K562 (cell line): ENCODE measurements at regions not wholly inside any gene's neighbourhood (a gene's known extent, or its start where the extent isn't known, plus 50 kb on each side); places are given as distances from the start of the nearest gene placed in this dataset.

Experiments used
- ATAC-seq: fragments of 200-7000 bp; cut with Tn5 transposase; 3 replicates; pipeline ENCODE4 v1.9.1; 2020; ENCODE audit warnings: moderate library complexity
- BruUV-seq: library from RNA; stranded (reverse); fragments of 400-500 nt; replicated peaks from 2 replicates; lab custom pipeline; 2021; lab: Mats Ljungman, UMichigan
- CTCF ChIA-PET: fragments of 300-600 bp; formaldehyde crosslinking; extraction: SDS; loops from one replicate; lab custom pipeline; 2021; ENCODE audit warnings: low intra/inter-chr PET ratio; lab: Yijun Ruan, JAX
- POLR2A ChIA-PET: fragments of 300-600, 350-650 bp; sonication (Branson Sonifier 250); formaldehyde crosslinking; extraction: SDS; loops from one replicate; lab custom pipeline; 2021; ENCODE audit warnings: antibody characterized with exemption, inconsistent platforms; lab: Yijun Ruan, JAX
- DNase-seq, 4 experiments: peaks; one replicate each; pipeline versions ENCODE4 v3.0.0 to v3.0.0-alpha.2; 2011 to 2018; ENCODE audit warnings: low spot score in 3 of 4, mixed read lengths in 3 of 4; ENCODE audit errors: extremely low read depth in 1 of 4
- FAIRE-seq: peaks from 2 replicates; lab custom pipeline; 2011; peaks lifted over from hg19 to GRCh38; lab: Jason Lieb, UNC
- H2AFZ ChIP-seq: 2 replicates; pipeline ENCODE4 v1.6.0; 2011; ENCODE audit warnings: low read depth, low read length, control low read depth, inconsistent platforms
- H3K27ac ChIP-seq: fragments of 200-600 bp; 3 replicates; pipeline ENCODE4 v1.8.0; 2011; ENCODE audit warnings: low read depth, mild to moderate bottlenecking, control low read depth, inconsistent platforms, low read length, moderate library complexity, mixed read lengths; ENCODE audit errors: extremely low read depth
- H3K27me3 ChIP-seq, 2 experiments: fragments of 300-600 bp in 1 of 2; 2 replicates in 1 of 2; 3 replicates in 1 of 2; pipeline versions ENCODE4 v1.6.0 to v1.8.0; 2011; ENCODE audit warnings: inconsistent platforms in 2 of 2, low read length in 2 of 2, mild to moderate bottlenecking in 1 of 2, mixed read lengths in 1 of 2, moderate library complexity in 1 of 2; ENCODE audit not compliant: control insufficient read depth in 2 of 2, insufficient read depth in 2 of 2
- H3K36me3 ChIP-seq: fragments of 300-600 bp; 3 replicates; pipeline ENCODE4 v1.8.0; 2011; ENCODE audit warnings: mild to moderate bottlenecking, low read length, inconsistent platforms; ENCODE audit not compliant: control insufficient read depth, insufficient read depth
- H3K4me1 ChIP-seq, 2 experiments: fragments of 200-600 bp in 1 of 2; replicated peaks in 1 of 2; 2 replicates in 1 of 2; 3 replicates in 1 of 2; pipeline versions ENCODE4 v1.5.1 to v1.8.0; 2011; ENCODE audit warnings: inconsistent platforms in 2 of 2, low read length in 2 of 2, mild to moderate bottlenecking in 1 of 2, mixed read lengths in 1 of 2, moderate library complexity in 1 of 2; ENCODE audit not compliant: control insufficient read depth in 2 of 2, insufficient read depth in 2 of 2
- H3K4me2 ChIP-seq: 2 replicates; pipeline ENCODE4 v1.6.1; 2011; ENCODE audit warnings: low read length, control low read depth, inconsistent platforms, mixed read lengths; ENCODE audit not compliant: insufficient read depth
- H3K4me3 ChIP-seq: fragments of 200-600 bp; sonication (generic), shearing (Covaris generic); 2 replicates; pipeline ENCODE4 v1.5.1; 2016; ENCODE audit warnings: control low read depth, inconsistent platforms
- H3K79me2 ChIP-seq: fragments of 200-600 bp; 3 replicates; pipeline ENCODE4 v1.8.0; 2011; ENCODE audit warnings: low read length, inconsistent platforms; ENCODE audit not compliant: control insufficient read depth, insufficient read depth
- H3K9ac ChIP-seq, 2 experiments: 2 replicates each; pipeline versions ENCODE4 v1.6.0 to v1.6.1; 2011; ENCODE audit warnings: low read depth in 2 of 2, low read length in 2 of 2, control low read depth in 1 of 2, inconsistent platforms in 1 of 2, mild to moderate bottlenecking in 1 of 2, mixed read lengths in 1 of 2; ENCODE audit not compliant: insufficient read depth in 1 of 2
- H3K9me1 ChIP-seq: one replicate; pipeline ENCODE4 v1.6.0; 2011; ENCODE audit warnings: inconsistent platforms, mild to moderate bottlenecking, low read length, moderate library complexity; ENCODE audit not compliant: control insufficient read depth, insufficient read depth
- H3K9me3 ChIP-seq: replicated peaks from 2 replicates; pipeline ENCODE4 v1.5.1; 2011; ENCODE audit warnings: low read depth, low read length, inconsistent platforms; ENCODE audit not compliant: control insufficient read depth, insufficient read depth
- H4K20me1 ChIP-seq: replicated peaks from 2 replicates; pipeline ENCODE4 v1.6.1; 2011; ENCODE audit warnings: low read length, inconsistent platforms, mixed read lengths; ENCODE audit not compliant: control insufficient read depth, insufficient read depth
- ARHGAP35 ChIP-seq: fragments of 450-650 bp; IDR thresholded peaks from 2 replicates; pipeline ENCODE4 v1.6.1; 2018; ENCODE audit not compliant: partially characterized antibody
- ARID4B ChIP-seq: sonication (generic); formaldehyde crosslinking; IDR thresholded peaks from 2 replicates; pipeline ENCODE4 v1.8.0; 2022; ENCODE audit warnings: mild to moderate bottlenecking, missing genetic modification reagents
- CEBPB ChIP-seq: fragments of 450-650 bp; IDR thresholded peaks from 2 replicates; pipeline ENCODE4 v1.6.1; 2016; ENCODE audit warnings: missing genetic modification characterization, missing compliant biosample characterization
- CHD4 ChIP-seq: fragments of 200-600 bp; sonication (generic); IDR thresholded peaks from 3 replicates; pipeline ENCODE4 v1.6.1; 2012; ENCODE audit warnings: low read depth, mild to moderate bottlenecking, mixed read lengths, low read length, inconsistent platforms; ENCODE audit not compliant: insufficient read depth, insufficient replicate concordance, poor library complexity, severe bottlenecking
- GTF2B ChIP-seq: IDR thresholded peaks from 2 replicates; pipeline ENCODE4 v1.6.1; 2011; ENCODE audit not compliant: insufficient read length; ENCODE audit errors: extremely low read depth
- LEF1 ChIP-seq: fragments of 450-650 bp; IDR thresholded peaks from 2 replicates; pipeline ENCODE4 v1.6.1; 2016; ENCODE audit warnings: mild to moderate bottlenecking
- MAFK ChIP-seq: IDR thresholded peaks from 2 replicates; pipeline ENCODE4 v1.6.1; 2011; ENCODE audit warnings: low read length, improper control_type of control experiment
- MAX ChIP-seq: sonication (generic); formaldehyde crosslinking; IDR thresholded peaks from 2 replicates; pipeline ENCODE4 v1.9.0; 2022; ENCODE audit warnings: mild to moderate bottlenecking, missing genetic modification reagents
- RHOXF2B ChIP-seq: fragments of 250-450 bp; sonication (Bioruptor Pico); conservative IDR thresholded peaks from 2 replicates; pipeline ENCODE4 v1.5.1; 2021
- SMAD4 ChIP-seq: fragments of 250-450 bp; sonication (Bioruptor Pico); conservative IDR thresholded peaks from 2 replicates; pipeline ENCODE4 v1.8.0; 2021; ENCODE audit warnings: inconsistent platforms, mild to moderate bottlenecking, moderate library complexity
- TCF15 ChIP-seq: fragments of 250-450 bp; sonication (Bioruptor Pico); IDR thresholded peaks from 2 replicates; pipeline ENCODE4 v1.8.0; 2022; ENCODE audit warnings: moderate library complexity, mild to moderate bottlenecking, inconsistent platforms
- TCF3 ChIP-seq: sonication (generic); formaldehyde crosslinking; IDR thresholded peaks from 2 replicates; pipeline ENCODE4 v1.4.0; 2020; ENCODE audit warnings: mild to moderate bottlenecking, missing genetic modification reagents
- ZC3H4 ChIP-seq: sonication (generic); formaldehyde crosslinking; IDR thresholded peaks from 2 replicates; pipeline ENCODE4 v1.9.0; 2021; ENCODE audit warnings: missing genetic modification reagents, borderline replicate concordance
- ZFP30 ChIP-seq: fragments of 250-450 bp; sonication (Bioruptor Pico); IDR thresholded peaks from 2 replicates; pipeline ENCODE4 v1.8.0; 2022; ENCODE audit warnings: moderate library complexity, mild to moderate bottlenecking, inconsistent platforms, borderline replicate concordance
- ZNF445 ChIP-seq: fragments of 250-450 bp; sonication (Bioruptor Pico); IDR thresholded peaks from 2 replicates; pipeline ENCODE4 v1.4.0; 2020; ENCODE audit warnings: low read depth, mild to moderate bottlenecking, moderate library complexity
- ZNF695 ChIP-seq: fragments of 450-650 bp; formaldehyde crosslinking; IDR thresholded peaks from 2 replicates; pipeline ENCODE4 v1.4.0; 2020; ENCODE audit warnings: mild to moderate bottlenecking, moderate library complexity
- ZNF785 ChIP-seq: fragments of 250-450 bp; sonication (Bioruptor Pico); IDR thresholded peaks from 2 replicates; pipeline ENCODE4 v1.4.0; 2020; ENCODE audit warnings: mild to moderate bottlenecking
- whole genome bisulfite sequencing: fragments of 100-300 bp; shearing (Covaris generic); methylation state at CpG from one replicate; pipeline ENCODE4 v1.1.6; 2016; ENCODE audit warnings: low coverage, mixed read lengths; ENCODE audit not compliant: insufficient coverage; ENCODE audit errors: missing lambda C conversion rate; 5-methylcytosine and 5-hydroxymethylcytosine counted together
- in situ Hi-C: fragments of 300-500 bp; cut with MboI; formaldehyde crosslinking; loops from 4 replicates; pipeline ENCODE4 v1.15.0; 2018; ENCODE audit warnings: inconsistent platforms, mixed read lengths
- intact Hi-C: fragments of 100-400 bp; cut with micrococcal nuclease; formaldehyde crosslinking; loops from 2 replicates; pipeline ENCODE4 v1.14.2; 2022

DNA sequence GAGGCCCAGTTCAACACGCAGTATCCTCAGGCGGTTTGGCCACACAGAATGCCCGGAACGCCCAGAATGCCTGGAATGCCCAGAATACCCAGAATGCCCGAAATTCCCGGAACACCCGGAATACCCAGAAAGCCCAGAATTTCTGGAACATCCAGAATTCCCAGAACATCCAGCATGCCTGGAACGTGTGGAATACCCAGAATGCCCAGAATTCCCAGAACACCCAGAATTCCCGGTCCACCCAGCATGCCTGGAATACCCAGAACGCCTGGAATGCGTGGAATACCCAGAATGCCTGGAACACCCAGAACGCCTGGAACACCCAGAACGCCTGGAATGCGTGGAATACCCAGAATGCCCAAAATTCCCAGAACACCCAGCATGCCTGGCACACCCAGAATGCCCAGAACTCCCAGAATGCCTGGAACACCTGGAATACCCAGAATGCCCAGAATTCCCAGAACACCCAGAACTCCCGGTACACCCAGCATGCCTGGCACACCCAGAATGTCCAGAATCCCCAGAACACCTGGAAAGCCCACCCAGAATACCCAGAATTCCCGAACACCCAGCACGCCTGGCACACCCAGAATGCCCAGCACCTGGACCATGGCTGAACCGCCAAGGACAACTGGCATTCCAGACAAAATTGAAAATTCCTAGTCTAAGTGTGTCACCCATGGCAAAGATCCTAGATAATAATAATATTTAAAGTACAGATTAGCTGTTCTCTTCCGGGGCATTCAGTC, 487.4 kb upstream of the SALL3 start:
- no peak for TF ChIP-seq RHOXF2B (CRISPR knock-in tag)
- TF ChIP-seq ZC3H4 (CRISPR knock-in tag): no peak
- no peak for TF ChIP-seq MAX
- TF ChIP-seq CEBPB (tag): no peak
- no peak for TF ChIP-seq ZNF695 (CRISPR knock-in tag)
- TF ChIP-seq TCF15: no peak
- TF ChIP-seq ARID4B (CRISPR knock-in tag): no peak
- TF ChIP-seq ZFP30 (CRISPR knock-in tag): no peak
- no peak for TF ChIP-seq CHD4
- no peak for TF ChIP-seq GTF2B
- TF ChIP-seq MAFK: no peak
- TF ChIP-seq LEF1: no peak
- TF ChIP-seq ZNF785 (CRISPR knock-in tag): no peak
- no peak for TF ChIP-seq SMAD4 (CRISPR knock-in tag)
- TF ChIP-seq ZNF445 (CRISPR knock-in tag): no peak
- TF ChIP-seq TCF3 (CRISPR knock-in tag): no peak
- no peak for TF ChIP-seq ARHGAP35
- H3K27me3 ChIP-seq: no peaks in the 10 kb centered on the region; a peak in 1 of 5 replicates
- no peaks in the 10 kb centered on the region for H3K36me3 ChIP-seq
- H2AFZ ChIP-seq: no peak overlapping the region
- H3K27ac ChIP-seq: no peak overlapping the region
- in situ Hi-C loops: no loop called here
- no peak overlapping the region for H3K4me3 ChIP-seq
- POLR2A ChIA-PET: interaction anchor here (0.6 kb wide), 1 partner anchor 18 kb away, joined by 4 read pairs; no protein-coding TSS in a partner anchor
- intact Hi-C loops: no loop called here
- H3K9ac ChIP-seq: no peak overlapping the region
- no peaks in the 10 kb centered on the region for H3K9me3 ChIP-seq
- H3K79me2 ChIP-seq: no peaks in the 10 kb centered on the region
- DNase-seq: no peak
- H3K4me2 ChIP-seq: no peak overlapping the region
- ATAC-seq: no peak
- BruUV-seq: no TSS peak
- CTCF ChIA-PET: no interaction called here
- no peaks in the 10 kb centered on the region for H4K20me1 ChIP-seq
- H3K9me1 ChIP-seq: no peaks in the 10 kb centered on the region
- FAIRE-seq: no peak
- H3K4me1 ChIP-seq: no peaks in the 10 kb centered on the region
- WGBS: 4% methylated on average over 13 of the region's 19 CpGs
